ENCODE measurements at regions not wholly inside any gene's neighbourhood (a gene's known extent, or its start where the extent isn't known, plus 50 kb on each side); places are given as distances from the start of the nearest gene placed in this dataset.

DNA sequence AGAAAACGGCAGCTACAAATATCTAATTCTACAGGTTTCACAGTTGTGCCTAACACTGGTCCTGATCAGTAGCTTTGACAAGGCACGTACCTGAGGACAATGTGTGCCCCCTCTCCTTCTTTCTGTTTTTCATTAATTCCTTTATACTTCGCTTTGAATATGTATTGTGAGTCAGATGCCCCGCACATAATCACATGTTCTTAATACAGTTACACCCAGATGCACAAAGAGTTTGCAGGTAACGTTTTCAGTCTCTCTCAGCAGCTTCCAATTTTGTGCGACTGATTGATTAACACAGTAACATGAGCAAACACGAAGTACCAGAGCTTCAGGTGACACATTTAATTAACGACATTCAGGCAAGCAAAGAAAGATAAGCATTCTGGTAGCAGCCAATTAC lies 209.8 kb upstream of the ZPLD1 start:
- no peak overlapping the region for H3K4me3 ChIP-seq (ENCODE audit: low read depth, low read length)
- ChIA-PET POLR2A (interaction anchor here (0.6 to 1.8 kb wide), 4 partner anchors 357 to 397 kb away, joined by 3 to 40 read pairs (median 4); partner anchors contain the start of gene NFKBIZ), CTCF (interaction anchor here (0.7 to 19.5 kb wide), 76 partner anchors 11 to 499 kb away, joined by 3 to 1077 read pairs (median 5); partner anchors contain the start of genes NFKBIZ and NXPE3)
- DNase-seq (ENCODE audit: low read depth, low spot score): no peak
- TF ChIP-seq, protein P1, sequence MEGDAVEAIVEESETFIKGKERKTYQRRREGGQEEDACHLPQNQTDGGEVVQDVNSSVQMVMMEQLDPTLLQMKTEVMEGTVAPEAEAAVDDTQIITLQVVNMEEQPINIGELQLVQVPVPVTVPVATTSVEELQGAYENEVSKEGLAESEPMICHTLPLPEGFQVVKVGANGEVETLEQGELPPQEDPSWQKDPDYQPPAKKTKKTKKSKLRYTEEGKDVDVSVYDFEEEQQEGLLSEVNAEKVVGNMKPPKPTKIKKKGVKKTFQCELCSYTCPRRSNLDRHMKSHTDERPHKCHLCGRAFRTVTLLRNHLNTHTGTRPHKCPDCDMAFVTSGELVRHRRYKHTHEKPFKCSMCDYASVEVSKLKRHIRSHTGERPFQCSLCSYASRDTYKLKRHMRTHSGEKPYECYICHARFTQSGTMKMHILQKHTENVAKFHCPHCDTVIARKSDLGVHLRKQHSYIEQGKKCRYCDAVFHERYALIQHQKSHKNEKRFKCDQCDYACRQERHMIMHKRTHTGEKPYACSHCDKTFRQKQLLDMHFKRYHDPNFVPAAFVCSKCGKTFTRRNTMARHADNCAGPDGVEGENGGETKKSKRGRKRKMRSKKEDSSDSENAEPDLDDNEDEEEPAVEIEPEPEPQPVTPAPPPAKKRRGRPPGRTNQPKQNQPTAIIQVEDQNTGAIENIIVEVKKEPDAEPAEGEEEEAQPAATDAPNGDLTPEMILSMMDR (IDR thresholded peaks at IDR 0.05; ENCODE audit: insufficient read depth, low read length, missing control alignments): no peak

DNA sequence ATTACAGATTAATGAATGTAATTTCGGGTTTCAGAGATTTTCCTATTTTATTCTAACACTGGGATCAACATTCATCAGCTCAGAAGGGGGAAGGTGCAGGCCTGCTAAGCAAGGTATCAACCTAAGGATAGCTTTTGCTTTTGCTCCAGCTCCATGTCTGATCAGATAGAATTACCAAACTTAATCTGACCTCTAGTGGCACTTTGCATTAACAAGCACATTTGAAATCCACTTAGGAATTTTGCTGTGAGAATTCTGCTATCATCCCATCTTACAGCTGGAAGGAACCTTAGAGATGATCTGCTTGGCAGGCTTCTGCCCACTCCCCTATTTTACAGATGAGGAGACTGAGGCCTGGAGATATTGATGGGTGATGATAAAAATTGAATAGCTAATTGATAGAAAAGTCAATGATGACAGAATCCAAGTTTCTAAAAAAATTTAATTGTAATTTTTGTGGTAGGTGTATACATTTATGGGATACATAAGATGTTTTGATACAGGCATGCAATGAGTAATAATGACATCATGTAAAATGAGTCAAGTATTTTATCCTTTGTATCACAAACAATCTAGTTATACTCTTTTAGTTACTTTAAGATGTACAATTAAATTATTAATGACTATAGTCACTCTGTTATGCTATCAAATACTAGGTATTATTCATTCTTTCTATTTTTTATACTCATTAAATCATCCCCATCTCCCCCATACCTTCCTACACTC lies 209.2 kb upstream of the ZPLD1 start:
- CTCF ChIA-PET: interaction anchor here (0.7 to 19.5 kb wide), 78 partner anchors 10 to 500 kb away, joined by 3 to 1077 read pairs (median 5); partner anchors contain the start of genes NFKBIZ and NXPE3
- POLR2A ChIA-PET: interaction anchor here (0.6 to 1.8 kb wide), 4 partner anchors 358 to 397 kb away, joined by 3 to 40 read pairs (median 4); partner anchors contain the start of gene NFKBIZ
- peak; percentile 57 for DNase-seq (ENCODE audit: low read depth, low spot score)
- TF ChIP-seq, protein P1 (IDR thresholded peaks at IDR 0.05; ENCODE audit: insufficient read depth, low read length, missing control alignments): peak; percentile 53
- H3K4me3 ChIP-seq (ENCODE audit: low read depth, low read length): no peak overlapping the region

DNA sequence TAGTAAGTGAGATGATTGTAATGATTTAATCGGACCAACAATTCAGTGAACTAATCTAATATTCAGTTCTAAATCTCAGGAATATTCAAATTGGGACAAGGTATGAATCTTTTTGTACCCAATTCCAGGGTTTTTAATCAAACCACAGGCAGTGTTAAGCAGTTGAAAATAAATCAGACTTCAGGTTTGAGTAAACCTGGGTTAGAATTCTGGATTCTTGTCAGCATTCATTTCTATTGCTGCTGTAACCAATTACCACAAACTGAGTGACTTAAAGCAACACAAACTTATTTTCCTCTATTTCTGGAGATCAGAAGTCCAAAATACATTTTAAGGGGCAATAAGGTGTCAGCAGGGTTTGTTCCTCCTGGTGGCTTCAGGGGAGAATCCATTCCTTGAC lies 208.4 kb upstream of the ZPLD1 start:
- POLR2A ChIA-PET: no interaction called here
- CTCF ChIA-PET: interaction anchor here (1.1 to 19.5 kb wide), 23 partner anchors 16 to 446 kb away, joined by 3 to 1077 read pairs (median 14); partner anchors contain the start of genes NFKBIZ and NXPE3
- TF ChIP-seq, protein P1 (IDR thresholded peaks at IDR 0.05; ENCODE audit: insufficient read depth, low read length, missing control alignments): no peak
- no peak overlapping the region for H3K4me3 ChIP-seq (ENCODE audit: low read depth, low read length)
- no peak for DNase-seq (ENCODE audit: low read depth, low spot score)

DNA sequence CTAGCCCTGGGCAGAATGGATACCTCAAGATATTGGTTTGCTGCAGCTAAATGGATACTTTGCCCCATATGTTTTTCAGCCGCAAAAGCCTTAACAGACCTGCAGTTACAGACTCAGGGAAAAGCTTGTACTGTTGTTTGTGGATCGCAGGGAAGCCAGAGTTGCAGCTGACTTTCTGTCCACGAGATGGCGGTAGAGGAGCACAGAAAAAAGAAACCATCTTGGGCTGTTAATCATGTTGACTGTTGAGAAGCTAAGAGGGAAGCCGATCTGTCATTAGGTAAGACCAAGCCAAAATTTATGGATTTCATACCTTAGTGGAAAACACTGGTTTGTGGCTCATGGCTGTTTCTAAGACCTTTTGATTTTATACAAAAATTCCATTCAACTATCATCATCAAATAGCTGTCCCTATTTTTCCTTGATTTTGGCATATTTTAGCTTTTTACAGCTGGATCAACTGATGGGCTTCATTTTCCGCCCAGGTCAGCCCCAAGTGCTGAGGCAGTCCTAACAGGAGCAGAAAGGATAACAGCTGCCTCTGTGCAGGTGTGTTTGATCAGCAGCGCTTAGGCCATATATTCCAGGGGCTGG lies 205.7 kb upstream of the ZPLD1 start:
- DNase-seq (ENCODE audit: low read depth, low spot score): no peak
- ChIA-PET POLR2A (interaction anchor here (1.7 kb wide), 1 partner anchor 380 kb away, joined by 16 read pairs; the partner anchor contains the start of gene NFKBIZ), CTCF (interaction anchor here (0.6 to 19.5 kb wide), 68 partner anchors 8 to 519 kb away, joined by 3 to 1077 read pairs (median 5); partner anchors contain the start of gene NFKBIZ)
- no peak overlapping the region for H3K4me3 ChIP-seq (ENCODE audit: low read depth, low read length)
- TF ChIP-seq, protein P1 (IDR thresholded peaks at IDR 0.05; ENCODE audit: insufficient read depth, low read length, missing control alignments): peak; percentile 83

DNA sequence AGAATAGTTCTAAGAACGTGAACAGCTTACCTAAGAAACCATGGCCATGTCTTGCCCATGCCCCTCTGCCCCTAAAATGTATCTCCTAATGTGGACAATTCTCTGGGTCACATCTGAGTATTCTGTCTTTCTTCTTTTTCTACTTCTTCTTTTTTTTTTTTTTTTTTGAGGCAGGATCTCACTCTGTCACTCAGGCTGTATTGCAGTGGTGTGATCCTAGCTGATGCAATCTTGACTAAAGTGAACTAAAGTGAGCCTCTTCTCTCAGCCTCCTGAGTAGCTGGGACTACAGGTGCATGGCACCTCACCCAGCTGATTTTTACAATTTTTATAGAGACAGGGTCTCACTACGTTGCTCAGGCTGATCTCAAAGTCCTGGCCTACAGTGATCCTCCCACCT lies 204.8 kb upstream of the ZPLD1 start:
- CTCF ChIA-PET: interaction anchor here (1.1 to 19.5 kb wide), 22 partner anchors 8 to 520 kb away, joined by 3 to 1077 read pairs (median 8); partner anchors contain the start of gene NFKBIZ
- no peak overlapping the region for H3K4me3 ChIP-seq (ENCODE audit: low read depth, low read length)

More for the DNA sequence above, 204.8 kb upstream of the ZPLD1 start:
- POLR2A ChIA-PET: interaction anchor here (1.7 kb wide), 1 partner anchor 381 kb away, joined by 16 read pairs; the partner anchor contains the start of gene NFKBIZ
- DNase-seq (ENCODE audit: low read depth, low spot score): no peak
- TF ChIP-seq, protein P1 (IDR thresholded peaks at IDR 0.05; ENCODE audit: insufficient read depth, low read length, missing control alignments): no peak

All from AG04449 (cell line).